ENCODE measurements at regions not wholly inside any gene's neighbourhood (a gene's known extent, or its start where the extent isn't known, plus 50 kb on each side); places are given as distances from the start of the nearest gene placed in this dataset.

- no peak for TF ChIP-seq CTCF (conservative IDR thresholded peaks at IDR 0.05)
- TF ChIP-seq ZFX (IDR thresholded peaks at IDR 0.05): no peak
- H3K27ac ChIP-seq: no peak overlapping the region
These were observed 315.6 kb downstream of the IRS1 start for GRCh38 chr2:226483745-226484619.

GRCh38 chr2:226483143-226483542, 316.5 kb downstream of the IRS1 start:
- no peak overlapping the region for H3K27ac ChIP-seq
- TF ChIP-seq ZFX (IDR thresholded peaks at IDR 0.05) (no peak), CTCF (conservative IDR thresholded peaks at IDR 0.05) (no peak)

GRCh38 chr2:226478109-226478809, 321.4 kb downstream of the IRS1 start:
- TF ChIP-seq CTCF (conservative IDR thresholded peaks at IDR 0.05): no peak
- TF ChIP-seq ZFX (IDR thresholded peaks at IDR 0.05): no peak
- H3K27ac ChIP-seq: no peak overlapping the region

- H3K27ac ChIP-seq: no peak overlapping the region
- TF ChIP-seq ZFX (IDR thresholded peaks at IDR 0.05) (no peak), CTCF (conservative IDR thresholded peaks at IDR 0.05) (no peak)
These were observed 322.2 kb downstream of the IRS1 start for GRCh38 chr2:226477221-226478108.

GRCh38 chr2:226475650-226476049, 324.0 kb downstream of the IRS1 start:
- TF ChIP-seq CTCF (conservative IDR thresholded peaks at IDR 0.05): no peak
- no peak for TF ChIP-seq ZFX (IDR thresholded peaks at IDR 0.05)
- H3K27ac ChIP-seq: no peak overlapping the region

- no peak for TF ChIP-seq CTCF (conservative IDR thresholded peaks at IDR 0.05)
- TF ChIP-seq ZFX (IDR thresholded peaks at IDR 0.05): no peak
- no peak overlapping the region for H3K27ac ChIP-seq
These were observed 325.5 kb downstream of the IRS1 start for GRCh38 chr2:226474131-226474530.
